AG10803 (cell line): ENCODE measurements at regions not wholly inside any gene's neighbourhood (a gene's known extent, or its start where the extent isn't known, plus 50 kb on each side); places are given as distances from the start of the nearest gene placed in this dataset.

Experiments
- DNase-seq: peaks from one replicate; pipeline ENCODE4 v3.0.0; 2010; ENCODE audit warnings: low read depth
- H3K4me3 ChIP-seq: 2 replicates; pipeline ENCODE4 v1.5.1; 2011; ENCODE audit warnings: mild to moderate bottlenecking, low read length, control low read depth
- CTCF ChIP-seq: conservative IDR thresholded peaks from 2 replicates; pipeline ENCODE4 v1.5.1; 2011; ENCODE audit warnings: mild to moderate bottlenecking, low read length, control low read depth, inconsistent platforms

- no peak overlapping the region for H3K4me3 ChIP-seq
- DNase-seq, result no peak
- TF ChIP-seq CTCF, result no peak
These were observed 180.7 kb upstream of the SYNPR start for GRCh38 chr3:63097396-63097795.

GRCh38 chr3:63116922-63117321 is 161.2 kb upstream of the SYNPR start:
- no peak for TF ChIP-seq CTCF
- no peak for DNase-seq
- H3K4me3 ChIP-seq, result no peak overlapping the region

GRCh38 chr3:63124090-63124489 is 154.0 kb upstream of the SYNPR start:
- DNase-seq, result no peak
- no peak overlapping the region for H3K4me3 ChIP-seq

GRCh38 chr3:63126530-63126929 is 151.6 kb upstream of the SYNPR start:
- no peak for TF ChIP-seq CTCF
- DNase-seq, result no peak
- no peak overlapping the region for H3K4me3 ChIP-seq

More at GRCh38 chr3:63124090-63124489, 154.0 kb upstream of the SYNPR start:
- TF ChIP-seq CTCF, result no peak

- no peak overlapping the region for H3K4me3 ChIP-seq
- no peak for TF ChIP-seq CTCF
- no peak for DNase-seq
These were observed 149.7 kb upstream of the SYNPR start for GRCh38 chr3:63128380-63128779.

GRCh38 chr3:63130625-63131024 is 147.5 kb upstream of the SYNPR start:
- no peak for DNase-seq
- TF ChIP-seq CTCF, result no peak
- H3K4me3 ChIP-seq, result no peak overlapping the region

- H3K4me3 ChIP-seq, result no peak overlapping the region
- no peak for TF ChIP-seq CTCF
- peak; percentile 41 for DNase-seq
These were observed 145.5 kb upstream of the SYNPR start for GRCh38 chr3:63132461-63133250.
